ENCODE measurements at regions not wholly inside any gene's neighbourhood (a gene's known extent, or its start where the extent isn't known, plus 50 kb on each side); places are given as distances from the start of the nearest gene placed in this dataset.
"Not testable (repeated sequence)": the region's sequence is repeated elsewhere in the genome, so short reads cannot be mapped to it uniquely, and the experiment has no call there.

DNA sequence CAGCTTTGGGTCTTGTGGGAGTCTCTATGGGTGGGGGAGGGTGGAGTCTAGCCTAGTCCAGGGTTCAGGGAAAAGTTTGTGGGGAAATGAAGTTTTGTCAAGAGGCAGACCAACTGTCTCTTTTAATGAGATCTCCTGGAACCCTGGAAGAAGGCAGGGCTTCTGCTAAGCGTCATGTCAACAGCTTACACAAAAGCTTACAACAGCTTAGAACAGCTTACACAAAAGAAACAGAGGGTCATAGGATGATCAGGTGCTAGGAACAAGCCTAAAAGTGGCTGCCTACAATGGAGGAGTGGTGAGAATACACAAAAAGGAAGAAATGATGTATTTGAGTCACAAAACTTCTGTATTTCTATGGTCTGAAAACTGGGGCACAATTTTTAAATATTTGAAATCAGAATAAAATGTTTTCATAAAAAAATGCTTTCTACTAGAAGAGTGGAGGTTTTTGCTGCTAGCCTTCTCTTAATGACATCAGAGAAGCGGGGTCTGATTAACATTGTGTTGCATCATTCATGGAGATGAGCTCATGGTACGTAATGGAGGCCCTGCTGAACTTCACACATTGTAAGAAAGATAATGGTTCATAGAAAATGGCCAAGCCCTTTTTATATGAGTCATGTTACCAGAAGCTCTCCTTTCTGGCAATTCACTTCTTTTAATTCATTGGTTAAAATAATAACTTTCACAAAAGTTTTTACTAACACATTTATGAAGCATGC is 351.0 kb downstream of the PIK3C3 start:
- DNase-seq (ENCODE audit: low read depth in 4 of 4, low spot score in 3 of 4): no peak

GRCh38 chr18:42306594-42306980 is 351.6 kb downstream of the PIK3C3 start:
- no peak for DNase-seq (ENCODE audit: low read depth in 4 of 4, low spot score in 3 of 4)

DNA sequence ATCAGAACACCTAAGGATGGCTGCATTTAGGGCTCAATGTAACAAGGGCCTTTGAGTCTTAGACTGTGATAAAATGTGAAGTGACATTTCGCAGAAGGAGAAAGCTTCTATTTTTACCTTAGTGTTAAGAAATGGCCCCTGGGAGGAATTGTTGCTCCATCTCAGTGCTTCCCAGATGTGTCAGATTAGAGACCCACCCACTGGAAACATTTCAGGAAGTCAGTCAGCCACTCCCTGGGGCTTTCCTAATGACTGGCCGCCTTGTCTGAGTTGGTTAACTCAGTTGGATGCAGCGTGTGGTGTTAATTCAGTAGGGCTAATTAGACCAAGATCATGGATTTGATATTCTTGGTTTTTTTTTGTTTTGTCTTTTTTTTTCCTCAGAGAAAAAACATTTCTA is 355.9 kb downstream of the PIK3C3 start:
- no peak for DNase-seq (ENCODE audit: low read depth in 4 of 4, low spot score in 3 of 4)

- DNase-seq (ENCODE audit: low read depth in 4 of 4, low spot score in 3 of 4): no peak
These were observed 371.7 kb downstream of the PIK3C3 start for GRCh38 chr18:42326752-42327151.

- DNase-seq (ENCODE audit: low read depth in 4 of 4, low spot score in 3 of 4): no peak
These were observed 373.9 kb downstream of the PIK3C3 start for GRCh38 chr18:42328931-42329330.

GRCh38 chr18:42330296-42330695 is 375.3 kb downstream of the PIK3C3 start:
- no peak for DNase-seq (ENCODE audit: low read depth in 4 of 4, low spot score in 3 of 4)

DNA sequence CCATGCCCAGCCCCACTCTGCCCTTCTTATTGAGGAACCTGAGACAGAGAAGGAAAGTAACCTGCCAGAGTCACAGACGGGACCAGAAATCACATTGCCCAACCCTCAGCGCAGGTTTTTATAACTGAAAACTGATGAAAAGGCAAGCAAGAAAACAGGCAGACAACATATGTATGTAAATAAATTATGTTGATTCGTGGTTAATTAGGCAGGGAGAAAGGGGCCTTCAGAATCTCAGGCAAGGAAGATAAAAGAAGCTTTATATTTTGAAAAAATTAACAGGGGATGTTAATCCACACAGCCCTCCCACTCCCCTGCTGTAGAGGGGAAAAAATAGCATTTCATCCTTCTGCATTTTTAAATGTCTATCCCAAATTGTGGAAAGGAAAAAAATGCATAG is 378.5 kb downstream of the PIK3C3 start:
- no peak for DNase-seq (ENCODE audit: low read depth in 4 of 4, low spot score in 3 of 4)

DNA sequence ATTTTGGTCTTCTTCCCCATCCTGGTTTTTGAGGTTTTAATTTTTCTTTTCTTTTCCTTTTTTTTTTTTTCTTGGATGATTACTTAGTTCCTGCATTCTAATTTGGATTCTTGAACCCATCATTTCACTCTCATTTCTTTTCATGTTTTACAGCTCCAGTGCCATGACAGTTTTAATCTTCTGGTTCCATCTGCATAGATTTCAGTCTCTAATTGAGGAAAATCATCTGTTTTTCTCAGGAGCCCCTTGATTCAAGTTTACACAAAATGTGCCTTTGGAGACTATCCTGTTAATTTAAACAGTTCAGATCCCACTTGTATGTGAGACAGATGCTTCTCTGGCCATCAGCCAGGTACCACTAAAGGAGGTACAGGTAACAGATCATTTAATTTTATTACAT is 379.9 kb downstream of the PIK3C3 start:
- no peak for DNase-seq (ENCODE audit: low read depth in 4 of 4, low spot score in 3 of 4)

DNA sequence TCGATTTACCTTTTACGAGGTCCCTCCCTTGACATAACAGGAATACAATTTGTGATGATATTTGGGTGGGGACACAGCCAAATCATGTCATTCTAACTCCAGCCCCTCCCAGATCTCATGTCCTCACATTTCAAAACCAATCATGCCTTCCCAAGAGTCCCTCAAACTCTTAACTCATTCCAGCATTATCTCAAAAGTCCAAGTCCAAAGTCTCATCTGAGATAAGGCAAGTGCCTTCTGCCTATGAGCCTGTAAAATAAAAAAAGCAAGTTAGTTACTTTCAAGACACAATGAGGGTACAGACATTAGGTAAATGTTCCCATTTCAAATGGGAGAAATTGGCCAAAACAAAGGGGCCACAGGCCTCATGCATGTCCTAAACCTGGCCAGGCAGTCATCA is 381.1 kb downstream of the PIK3C3 start:
- DNase-seq (ENCODE audit: low read depth in 4 of 4, low spot score in 3 of 4): no peak

DNA sequence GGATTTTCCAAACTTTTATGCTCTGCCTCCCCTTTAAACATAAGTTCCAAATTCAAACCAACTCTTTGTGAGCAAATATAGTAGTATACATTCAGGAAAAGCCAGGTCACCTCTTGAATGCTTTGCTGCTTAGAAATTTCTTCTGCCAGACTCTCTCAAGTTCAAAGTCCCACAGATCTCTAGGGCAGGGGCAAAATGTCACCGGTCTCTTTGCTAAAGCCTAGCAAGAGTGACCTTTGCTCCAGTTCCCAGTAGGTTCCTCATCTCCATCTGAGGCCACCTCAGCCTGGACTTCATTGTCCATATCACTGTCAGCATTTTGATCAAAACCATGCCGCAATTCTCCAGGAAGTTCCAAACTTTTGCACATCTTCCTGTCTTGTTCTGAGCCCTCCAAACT is 382.3 kb downstream of the PIK3C3 start:
- not testable (repeated sequence) for DNase-seq (ENCODE audit: low read depth in 4 of 4, low spot score in 3 of 4)

DNA sequence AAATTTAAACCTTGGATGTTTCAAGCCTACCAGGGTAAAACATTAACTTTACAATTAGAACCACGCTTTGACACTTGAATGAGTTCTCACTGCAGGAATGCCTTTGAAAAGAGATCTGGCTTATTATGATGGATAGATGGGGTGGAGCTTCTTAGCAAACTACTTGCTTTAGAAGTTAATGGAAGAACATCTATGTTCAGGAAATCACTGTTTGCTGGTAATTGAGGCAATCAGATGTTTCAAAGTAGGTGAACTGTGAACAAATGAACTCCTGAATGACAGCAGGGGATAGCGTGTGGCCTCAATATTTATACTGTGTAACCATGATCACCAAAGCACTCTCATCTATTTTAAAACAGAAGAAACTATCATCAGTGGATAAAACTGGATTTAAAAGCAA is 383.6 kb downstream of the PIK3C3 start:
- peak in 3 of 4 donors; percentile 3 to 22 (median 18) for DNase-seq (ENCODE audit: low read depth in 4 of 4, low spot score in 3 of 4)

GRCh38 chr18:42339372-42339771 is 384.3 kb downstream of the PIK3C3 start:
- no peak for DNase-seq (ENCODE audit: low read depth in 4 of 4, low spot score in 3 of 4)

DNA sequence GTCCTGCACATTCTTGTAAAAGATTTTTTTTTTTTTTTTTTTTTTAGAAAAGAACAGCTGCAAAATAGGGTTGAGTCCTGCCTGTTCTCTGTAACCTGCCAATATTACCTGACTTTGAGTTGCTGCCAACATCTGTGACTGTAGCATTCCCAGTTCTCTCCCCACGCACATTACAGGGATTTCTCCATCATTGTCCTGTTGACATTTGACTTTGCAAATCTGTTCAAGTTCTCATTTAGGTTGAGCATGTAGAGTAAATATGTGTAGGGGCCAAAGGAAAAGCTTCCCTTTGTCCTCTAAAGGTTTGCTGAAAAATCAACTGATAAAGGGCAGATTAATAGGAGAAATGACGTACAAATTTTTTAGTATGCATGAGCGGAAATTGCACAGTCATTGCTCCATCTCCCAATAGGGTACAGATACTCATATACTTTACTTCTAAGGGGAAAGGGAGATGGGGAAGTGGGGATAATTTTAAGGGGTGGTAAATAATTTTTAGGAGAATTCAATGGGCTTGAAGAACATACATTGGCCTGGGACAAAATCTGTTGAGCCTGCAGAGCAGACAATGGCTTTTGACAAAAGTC is 385.5 kb downstream of the PIK3C3 start:
- DNase-seq (ENCODE audit: low read depth in 4 of 4, low spot score in 3 of 4): no peak

DNA sequence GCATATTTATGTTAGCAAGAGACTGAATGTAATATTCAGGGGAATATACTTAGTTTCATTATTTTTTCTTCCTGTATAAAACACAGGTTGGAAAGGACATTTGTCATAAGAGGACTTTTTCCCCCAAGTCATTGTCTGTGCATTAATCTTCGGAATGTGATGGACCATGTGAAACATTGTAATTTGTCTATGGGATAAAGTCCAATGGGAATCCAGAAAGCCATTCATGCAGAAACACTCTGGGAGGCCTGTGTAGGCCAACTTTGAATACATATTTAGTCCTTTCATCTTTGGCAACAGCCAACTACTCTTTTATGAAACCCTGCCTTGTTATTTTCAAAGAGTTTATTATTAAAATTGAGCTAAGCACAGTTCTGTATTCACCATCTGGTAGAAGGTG is 386.4 kb downstream of the PIK3C3 start:
- DNase-seq (ENCODE audit: low read depth in 4 of 4, low spot score in 3 of 4): no peak

DNA sequence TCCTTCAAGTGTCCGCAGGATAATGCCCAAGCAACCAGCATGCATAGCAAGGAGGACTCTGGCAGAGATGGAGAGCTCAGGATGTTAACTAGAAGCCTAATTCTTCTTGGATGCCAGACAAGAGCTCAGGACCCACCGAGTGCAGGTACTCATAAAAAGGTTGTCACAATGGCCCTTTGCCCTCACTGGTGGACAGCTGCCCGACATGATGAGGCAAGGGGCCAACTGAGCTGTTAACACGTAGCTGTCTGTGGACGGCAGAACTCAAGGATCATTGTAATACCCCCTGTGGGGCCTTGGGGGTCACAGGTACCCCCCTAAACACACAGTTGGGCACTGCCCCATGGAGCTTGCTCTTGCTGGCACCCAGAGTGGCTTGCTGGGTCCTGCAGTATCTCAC is 393.7 kb downstream of the PIK3C3 start:
- no peak for DNase-seq (ENCODE audit: low read depth in 4 of 4, low spot score in 3 of 4)

- no peak for DNase-seq (ENCODE audit: low read depth in 4 of 4, low spot score in 3 of 4)
These were observed 396.4 kb downstream of the PIK3C3 start for GRCh38 chr18:42351455-42351854.

DNA sequence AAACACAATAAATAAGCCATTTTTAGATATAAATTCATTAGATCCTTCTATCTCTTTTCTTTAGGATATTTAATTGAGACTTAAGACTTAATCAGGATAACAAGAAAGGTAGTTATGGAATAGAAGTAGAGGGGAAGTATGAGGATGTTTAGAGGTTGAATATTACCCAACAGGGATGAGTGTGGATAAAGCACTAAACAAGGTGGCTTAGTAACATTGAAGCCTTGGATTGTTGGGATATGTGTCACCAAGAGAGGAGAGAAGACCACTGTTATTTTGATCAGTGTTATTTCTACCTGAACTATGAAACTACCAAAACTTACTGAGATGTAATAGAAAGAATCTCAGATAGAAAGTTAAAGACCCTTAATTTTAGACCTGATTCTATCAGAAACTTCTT is 405.7 kb downstream of the PIK3C3 start:
- DNase-seq (ENCODE audit: low read depth in 4 of 4, low spot score in 3 of 4): no peak

GRCh38 chr18:42363446-42364441 is 408.7 kb downstream of the PIK3C3 start:
- no peak for DNase-seq (ENCODE audit: low read depth in 4 of 4, low spot score in 3 of 4)

- DNase-seq (ENCODE audit: low read depth in 4 of 4, low spot score in 3 of 4): no peak
These were observed 409.7 kb downstream of the PIK3C3 start for GRCh38 chr18:42364766-42365165.

DNA sequence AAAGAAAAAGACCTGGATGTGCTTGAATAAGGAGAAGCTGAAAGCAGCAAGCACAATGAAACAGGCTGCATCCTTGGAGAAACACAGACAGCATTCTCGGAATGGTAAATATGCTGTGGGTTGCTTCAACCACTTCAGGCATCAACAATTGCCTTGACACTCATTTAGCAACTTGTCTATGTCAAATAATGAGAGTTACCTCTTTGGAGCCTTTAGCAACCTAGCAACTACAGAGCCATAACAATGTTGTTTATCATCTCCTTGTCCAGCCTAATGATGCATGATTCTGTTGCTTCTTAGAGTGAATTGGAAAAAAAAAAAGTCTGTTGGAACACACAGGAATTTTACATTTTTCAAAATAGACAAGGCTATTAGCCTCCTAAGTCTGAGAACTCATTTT is 410.6 kb downstream of the PIK3C3 start:
- DNase-seq (ENCODE audit: low read depth in 4 of 4, low spot score in 3 of 4): no peak

DNA sequence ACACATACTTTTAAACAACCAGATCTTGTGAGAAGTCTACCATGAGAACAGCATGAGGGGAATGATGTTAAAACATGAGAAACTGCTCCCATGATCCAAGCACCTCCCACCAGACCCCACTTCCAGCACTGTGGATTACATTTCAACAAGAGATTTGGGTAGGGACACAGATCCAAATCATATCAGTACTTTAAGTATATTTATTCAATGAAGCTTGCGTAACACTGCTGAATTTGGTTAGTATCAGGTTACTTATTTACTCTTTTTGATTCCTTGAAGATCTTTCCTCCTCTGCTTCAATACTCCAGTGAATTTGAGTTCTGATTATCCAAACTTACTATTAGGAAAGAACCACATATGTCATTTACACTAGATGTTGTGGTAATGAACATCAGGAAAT is 418.6 kb downstream of the PIK3C3 start:
- DNase-seq (ENCODE audit: low read depth in 4 of 4, low spot score in 3 of 4): no peak

All from right renal pelvis (tissue), 4 donors.